Fibroblast of peridontal ligament (primary cell): ENCODE measurements at regions not wholly inside any gene's neighbourhood (a gene's known extent, or its start where the extent isn't known, plus 50 kb on each side); places are given as distances from the start of the nearest gene placed in this dataset.
"Not testable (repeated sequence)": the region's sequence is repeated elsewhere in the genome, so short reads cannot be mapped to it uniquely, and the experiment has no call there.

Experiments used
- DNase-seq: peaks from one replicate; pipeline ENCODE4 v3.0.0-alpha.2; 2010; ENCODE audit errors: extremely low read depth

- DNase-seq, result not testable (repeated sequence)
Measured at GRCh38 chr1:104776-105175, 346.7 kb downstream of the OR4F29 start.

GRCh38 chr1:99481-99880 lies 352.0 kb downstream of the OR4F29 start:
- not testable (repeated sequence) for DNase-seq

DNA sequence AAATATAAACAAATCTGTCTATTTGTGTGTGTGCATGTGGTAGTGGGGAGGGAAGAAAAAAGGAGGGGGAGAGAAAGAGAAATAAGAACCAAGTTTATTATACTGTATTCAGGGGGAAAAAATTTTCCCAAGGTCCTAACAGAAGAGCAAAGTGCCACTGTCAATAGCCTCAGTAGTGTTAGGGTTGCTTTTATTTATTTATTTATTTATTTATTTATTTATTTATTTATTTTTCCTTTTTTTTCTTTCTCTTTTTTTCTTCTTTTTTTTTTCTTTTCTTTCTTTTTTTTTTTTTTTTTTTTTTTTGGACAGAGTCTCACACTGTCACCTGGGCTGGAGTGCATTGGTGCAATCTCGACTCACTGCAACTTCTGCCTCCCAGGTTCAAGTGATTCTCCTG lies 352.7 kb downstream of the OR4F29 start:
- not testable (repeated sequence) for DNase-seq

DNA sequence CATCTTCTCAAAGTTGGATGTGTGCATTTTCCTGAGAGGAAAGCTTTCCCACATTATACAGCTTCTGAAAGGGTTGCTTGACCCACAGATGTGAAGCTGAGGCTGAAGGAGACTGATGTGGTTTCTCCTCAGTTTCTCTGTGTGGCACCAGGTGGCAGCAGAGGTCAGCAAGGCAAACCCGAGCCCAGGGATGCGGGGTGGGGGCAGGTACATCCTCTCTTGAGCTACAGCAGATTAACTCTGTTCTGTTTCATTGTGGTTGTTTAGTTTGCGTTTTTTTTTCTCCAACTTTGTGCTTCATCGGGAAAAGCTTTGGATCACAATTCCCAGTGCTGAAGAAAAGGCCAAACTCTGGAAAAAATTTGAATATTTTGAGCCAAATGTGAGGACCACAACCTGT lies 360.2 kb downstream of the OR4F29 start:
- DNase-seq, result not testable (repeated sequence)

- DNase-seq, result not testable (repeated sequence)
Measured at GRCh38 chr1:88110-88509, 363.4 kb downstream of the OR4F29 start.

DNA sequence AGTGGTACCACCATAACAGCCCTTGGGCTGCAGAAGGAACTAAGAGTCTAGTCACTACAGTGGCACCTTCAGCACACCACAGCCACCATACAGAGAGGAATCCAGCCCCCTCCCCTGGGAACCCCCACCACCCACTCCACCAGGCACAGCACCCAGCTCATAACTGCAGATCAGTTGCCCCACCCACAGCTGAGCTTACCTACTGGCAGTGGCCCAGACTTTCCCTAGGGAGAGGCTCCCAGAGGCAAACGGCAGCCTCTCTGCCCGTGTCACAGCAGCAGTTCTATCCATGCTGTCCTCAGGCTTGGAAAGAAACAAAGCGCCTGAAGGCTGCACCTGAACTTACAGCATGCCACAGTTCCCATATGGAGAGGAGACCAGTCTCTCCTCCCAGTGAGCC lies 372.3 kb downstream of the OR4F29 start:
- DNase-seq, result not testable (repeated sequence)

GRCh38 chr1:65119-65518 lies 386.4 kb downstream of the OR4F29 start, which contains the start of gene OR4F5:
Gene OR4F5 (plus strand): TSS chr1:65419.
- not testable (repeated sequence) for DNase-seq

DNA sequence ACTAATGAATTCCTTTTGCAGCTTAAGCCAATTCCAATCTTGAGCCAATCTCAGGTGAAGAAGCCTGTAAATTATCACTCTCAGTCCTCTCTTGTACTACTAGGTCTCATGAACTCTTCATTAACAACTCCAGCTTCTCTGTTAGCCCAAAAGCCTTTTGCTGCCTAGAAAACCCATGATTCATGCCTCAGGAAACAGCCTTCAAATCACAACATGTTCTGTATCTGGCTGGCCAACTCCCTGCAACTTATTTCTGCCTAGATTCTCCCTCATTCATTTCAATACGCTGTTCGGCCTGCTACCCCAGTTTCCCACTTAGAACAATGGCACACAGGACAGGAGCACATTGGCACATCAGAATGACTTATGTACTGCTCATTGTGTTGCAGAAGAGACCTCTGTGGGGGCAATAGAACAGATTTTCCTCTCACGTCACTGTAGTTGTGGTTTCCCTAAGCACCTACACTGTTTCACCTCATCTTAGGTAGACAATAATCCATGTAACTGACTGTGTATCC lies 395.4 kb downstream of the OR4F29 start:
- not testable (repeated sequence) for DNase-seq

DNA sequence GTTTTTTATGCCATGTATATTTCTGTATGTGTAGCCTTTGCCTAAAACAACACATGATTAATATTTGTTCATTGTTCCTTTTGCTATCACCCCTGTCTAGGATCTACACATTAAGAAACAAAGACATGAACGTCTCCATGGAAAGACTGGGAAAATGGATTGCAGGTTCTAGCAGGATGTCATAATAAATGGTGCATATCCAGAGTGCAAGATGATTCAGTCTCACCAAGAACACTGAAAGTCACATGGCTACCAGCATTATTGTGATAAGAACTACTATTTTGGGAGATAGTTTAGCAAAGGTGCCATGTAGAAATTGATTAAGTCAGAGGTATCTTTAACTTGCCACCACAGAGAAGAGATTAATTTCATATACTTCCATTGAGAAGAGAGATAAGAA lies 398.3 kb downstream of the OR4F29 start:
- DNase-seq, result not testable (repeated sequence)

GRCh38 chr1:41965-42466 lies 409.5 kb downstream of the OR4F29 start:
- not testable (repeated sequence) for DNase-seq

GRCh38 chr1:41197-41596 lies 410.3 kb downstream of the OR4F29 start:
- DNase-seq, result not testable (repeated sequence)

DNA sequence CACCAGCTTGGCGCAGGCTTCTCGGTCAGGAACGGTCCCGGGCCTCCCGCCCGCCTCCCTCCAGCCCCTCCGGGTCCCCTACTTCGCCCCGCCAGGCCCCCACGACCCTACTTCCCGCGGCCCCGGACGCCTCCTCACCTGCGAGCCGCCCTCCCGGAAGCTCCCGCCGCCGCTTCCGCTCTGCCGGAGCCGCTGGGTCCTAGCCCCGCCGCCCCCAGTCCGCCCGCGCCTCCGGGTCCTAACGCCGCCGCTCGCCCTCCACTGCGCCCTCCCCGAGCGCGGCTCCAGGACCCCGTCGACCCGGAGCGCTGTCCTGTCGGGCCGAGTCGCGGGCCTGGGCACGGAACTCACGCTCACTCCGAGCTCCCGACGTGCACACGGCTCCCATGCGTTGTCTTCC lies 422.3 kb downstream of the OR4F29 start:
- not testable (repeated sequence) for DNase-seq

DNA sequence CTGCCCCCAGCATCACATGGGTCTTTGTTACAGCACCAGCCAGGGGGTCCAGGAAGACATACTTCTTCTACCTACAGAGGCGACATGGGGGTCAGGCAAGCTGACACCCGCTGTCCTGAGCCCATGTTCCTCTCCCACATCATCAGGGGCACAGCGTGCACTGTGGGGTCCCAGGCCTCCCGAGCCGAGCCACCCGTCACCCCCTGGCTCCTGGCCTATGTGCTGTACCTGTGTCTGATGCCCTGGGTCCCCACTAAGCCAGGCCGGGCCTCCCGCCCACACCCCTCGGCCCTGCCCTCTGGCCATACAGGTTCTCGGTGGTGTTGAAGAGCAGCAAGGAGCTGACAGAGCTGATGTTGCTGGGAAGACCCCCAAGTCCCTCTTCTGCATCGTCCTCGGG lies 434.2 kb downstream of the OR4F29 start:
- not testable (repeated sequence) for DNase-seq

DNA sequence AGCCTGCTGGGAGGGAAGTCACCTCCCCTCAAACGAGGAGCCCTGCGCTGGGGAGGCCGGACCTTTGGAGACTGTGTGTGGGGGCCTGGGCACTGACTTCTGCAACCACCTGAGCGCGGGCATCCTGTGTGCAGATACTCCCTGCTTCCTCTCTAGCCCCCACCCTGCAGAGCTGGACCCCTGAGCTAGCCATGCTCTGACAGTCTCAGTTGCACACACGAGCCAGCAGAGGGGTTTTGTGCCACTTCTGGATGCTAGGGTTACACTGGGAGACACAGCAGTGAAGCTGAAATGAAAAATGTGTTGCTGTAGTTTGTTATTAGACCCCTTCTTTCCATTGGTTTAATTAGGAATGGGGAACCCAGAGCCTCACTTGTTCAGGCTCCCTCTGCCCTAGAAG lies 435.5 kb downstream of the OR4F29 start:
- DNase-seq, result not testable (repeated sequence)

GRCh38 chr1:9941-10717 lies 441.3 kb downstream of the OR4F29 start:
- not testable (repeated sequence) for DNase-seq
